ENCODE measurements at regions not wholly inside any gene's neighbourhood (a gene's known extent, or its start where the extent isn't known, plus 50 kb on each side); places are given as distances from the start of the nearest gene placed in this dataset.
"Not testable (repeated sequence)": the region's sequence is repeated elsewhere in the genome, so short reads cannot be mapped to it uniquely, and the experiment has no call there.

GRCh38 chr2:126288362-126288761 is 367.6 kb upstream of the GYPC start:
- no peaks in the 10 kb centered on the region for H3K27me3 ChIP-seq (ENCODE audit: insufficient read depth, insufficient read length)
- TF ChIP-seq ZNF274 (IDR thresholded peaks at IDR 0.05; ENCODE audit: low read depth, low read length) (no peak), SUZ12 (IDR thresholded peaks at IDR 0.05; ENCODE audit: extremely low read depth, insufficient read depth, insufficient read length) (no peak), YY1 (IDR thresholded peaks at IDR 0.05; ENCODE audit: insufficient read depth, insufficient read length) (no peak)
- no peak for DNase-seq (ENCODE audit: low read depth, low spot score)

GRCh38 chr2:126293962-126294361 is 362.0 kb upstream of the GYPC start:
- not testable (repeated sequence) for H3K9ac ChIP-seq (ENCODE audit: insufficient read length, low read depth); DNase-seq (ENCODE audit: low read depth, low spot score); H3K27me3 ChIP-seq (ENCODE audit: insufficient read depth, insufficient read length); H3K9me3 ChIP-seq (ENCODE audit: insufficient read depth, low read length); H3K36me3 ChIP-seq (ENCODE audit: insufficient read depth, insufficient read length, low read length); H3K4me3 ChIP-seq (ENCODE audit: insufficient read length, low read depth); H3K4me1 ChIP-seq (ENCODE audit: insufficient read depth, insufficient read length)

More at GRCh38 chr2:126288362-126288761, 367.6 kb upstream of the GYPC start:
- Histone ChIP-seq H3K4me1 (ENCODE audit: insufficient read depth, insufficient read length) (no peaks in the 10 kb centered on the region), H3K9ac (ENCODE audit: insufficient read length, low read depth) (no peak overlapping the region), H3K4me3 (ENCODE audit: insufficient read length, low read depth) (no peak overlapping the region), H3K9me3 (ENCODE audit: insufficient read depth, low read length) (no peaks in the 10 kb centered on the region), H3K36me3 (ENCODE audit: insufficient read depth, insufficient read length, low read length) (no peaks in the 10 kb centered on the region)

GRCh38 chr2:126299469-126299976 is 356.4 kb upstream of the GYPC start:
- Histone ChIP-seq H3K9ac (ENCODE audit: insufficient read length, low read depth) (no peak overlapping the region), H3K36me3 (ENCODE audit: insufficient read depth, insufficient read length, low read length) (no peaks in the 10 kb centered on the region), H3K9me3 (ENCODE audit: insufficient read depth, low read length) (no peaks in the 10 kb centered on the region), H3K4me3 (ENCODE audit: insufficient read length, low read depth) (no peak overlapping the region), H3K4me1 (ENCODE audit: insufficient read depth, insufficient read length) (no peaks in the 10 kb centered on the region), H3K27me3 (ENCODE audit: insufficient read depth, insufficient read length) (no peaks in the 10 kb centered on the region)
- DNase-seq (ENCODE audit: low read depth, low spot score) = no peak
- TF ChIP-seq ZNF274 (IDR thresholded peaks at IDR 0.05; ENCODE audit: low read depth, low read length) = no peak
- no peak for TF ChIP-seq SUZ12 (IDR thresholded peaks at IDR 0.05; ENCODE audit: extremely low read depth, insufficient read depth, insufficient read length)

- TF ChIP-seq SUZ12 (IDR thresholded peaks at IDR 0.05; ENCODE audit: extremely low read depth, insufficient read depth, insufficient read length) (no peak), ZNF274 (IDR thresholded peaks at IDR 0.05; ENCODE audit: low read depth, low read length) (no peak), YY1 (IDR thresholded peaks at IDR 0.05; ENCODE audit: insufficient read depth, insufficient read length) (no peak)
- H3K4me1 ChIP-seq (ENCODE audit: insufficient read depth, insufficient read length) = no peaks in the 10 kb centered on the region
- no peak for DNase-seq (ENCODE audit: low read depth, low spot score)
- H3K9me3 ChIP-seq (ENCODE audit: insufficient read depth, low read length) = no peaks in the 10 kb centered on the region
- H3K4me3 ChIP-seq (ENCODE audit: insufficient read length, low read depth) = no peak overlapping the region
- H3K9ac ChIP-seq (ENCODE audit: insufficient read length, low read depth) = no peak overlapping the region
- H3K36me3 ChIP-seq (ENCODE audit: insufficient read depth, insufficient read length, low read length) = no peaks in the 10 kb centered on the region
- H3K27me3 ChIP-seq (ENCODE audit: insufficient read depth, insufficient read length) = no peaks in the 10 kb centered on the region
Measured at GRCh38 chr2:126300348-126300747, 355.6 kb upstream of the GYPC start.

GRCh38 chr2:126302043-126302442 is 353.9 kb upstream of the GYPC start:
- no peak overlapping the region for H3K4me3 ChIP-seq (ENCODE audit: insufficient read length, low read depth)
- H3K36me3 ChIP-seq (ENCODE audit: insufficient read depth, insufficient read length, low read length) = no peaks in the 10 kb centered on the region
- H3K4me1 ChIP-seq (ENCODE audit: insufficient read depth, insufficient read length) = no peaks in the 10 kb centered on the region
- DNase-seq (ENCODE audit: low read depth, low spot score) = no peak
- no peak for TF ChIP-seq SUZ12 (IDR thresholded peaks at IDR 0.05; ENCODE audit: extremely low read depth, insufficient read depth, insufficient read length)
- TF ChIP-seq YY1 (IDR thresholded peaks at IDR 0.05; ENCODE audit: insufficient read depth, insufficient read length) = no peak
- TF ChIP-seq ZNF274 (IDR thresholded peaks at IDR 0.05; ENCODE audit: low read depth, low read length) = no peak
- H3K27me3 ChIP-seq (ENCODE audit: insufficient read depth, insufficient read length) = no peaks in the 10 kb centered on the region
- H3K9ac ChIP-seq (ENCODE audit: insufficient read length, low read depth) = no peak overlapping the region
- no peaks in the 10 kb centered on the region for H3K9me3 ChIP-seq (ENCODE audit: insufficient read depth, low read length)

- no peaks in the 10 kb centered on the region for H3K36me3 ChIP-seq (ENCODE audit: insufficient read depth, insufficient read length, low read length)
- DNase-seq (ENCODE audit: low read depth, low spot score) = no peak
- no peak overlapping the region for H3K4me3 ChIP-seq (ENCODE audit: insufficient read length, low read depth)
- no peaks in the 10 kb centered on the region for H3K9me3 ChIP-seq (ENCODE audit: insufficient read depth, low read length)
- H3K27me3 ChIP-seq (ENCODE audit: insufficient read depth, insufficient read length) = no peaks in the 10 kb centered on the region
- no peaks in the 10 kb centered on the region for H3K4me1 ChIP-seq (ENCODE audit: insufficient read depth, insufficient read length)
- TF ChIP-seq ZNF274 (IDR thresholded peaks at IDR 0.05; ENCODE audit: low read depth, low read length) (no peak), SUZ12 (IDR thresholded peaks at IDR 0.05; ENCODE audit: extremely low read depth, insufficient read depth, insufficient read length) (no peak)
- no peak overlapping the region for H3K9ac ChIP-seq (ENCODE audit: insufficient read length, low read depth)
Measured at GRCh38 chr2:126303113-126303512, 352.8 kb upstream of the GYPC start.

GRCh38 chr2:126304154-126304553 is 351.8 kb upstream of the GYPC start:
- Histone ChIP-seq H3K4me1 (ENCODE audit: insufficient read depth, insufficient read length) (no peaks in the 10 kb centered on the region), H3K36me3 (ENCODE audit: insufficient read depth, insufficient read length, low read length) (no peaks in the 10 kb centered on the region), H3K9ac (ENCODE audit: insufficient read length, low read depth) (no peak overlapping the region), H3K9me3 (ENCODE audit: insufficient read depth, low read length) (no peaks in the 10 kb centered on the region), H3K4me3 (ENCODE audit: insufficient read length, low read depth) (no peak overlapping the region), H3K27me3 (ENCODE audit: insufficient read depth, insufficient read length) (no peaks in the 10 kb centered on the region)
- no peak for TF ChIP-seq SUZ12 (IDR thresholded peaks at IDR 0.05; ENCODE audit: extremely low read depth, insufficient read depth, insufficient read length)
- TF ChIP-seq ZNF274 (IDR thresholded peaks at IDR 0.05; ENCODE audit: low read depth, low read length) = no peak
- TF ChIP-seq YY1 (IDR thresholded peaks at IDR 0.05; ENCODE audit: insufficient read depth, insufficient read length) = no peak
- DNase-seq (ENCODE audit: low read depth, low spot score) = no peak

- Histone ChIP-seq H3K4me1 (ENCODE audit: insufficient read depth, insufficient read length) (no peaks in the 10 kb centered on the region), H3K27me3 (ENCODE audit: insufficient read depth, insufficient read length) (no peaks in the 10 kb centered on the region), H3K4me3 (ENCODE audit: insufficient read length, low read depth) (no peak overlapping the region), H3K9ac (ENCODE audit: insufficient read length, low read depth) (no peak overlapping the region), H3K9me3 (ENCODE audit: insufficient read depth, low read length) (no peaks in the 10 kb centered on the region), H3K36me3 (ENCODE audit: insufficient read depth, insufficient read length, low read length) (no peaks in the 10 kb centered on the region)
- no peak for TF ChIP-seq ZNF274 (IDR thresholded peaks at IDR 0.05; ENCODE audit: low read depth, low read length)
- no peak for TF ChIP-seq YY1 (IDR thresholded peaks at IDR 0.05; ENCODE audit: insufficient read depth, insufficient read length)
- no peak for TF ChIP-seq SUZ12 (IDR thresholded peaks at IDR 0.05; ENCODE audit: extremely low read depth, insufficient read depth, insufficient read length)
- no peak for DNase-seq (ENCODE audit: low read depth, low spot score)
Measured at GRCh38 chr2:126306539-126306938, 349.4 kb upstream of the GYPC start.
